ENCODE measurements at regions not wholly inside any gene's neighbourhood (a gene's known extent, or its start where the extent isn't known, plus 50 kb on each side); places are given as distances from the start of the nearest gene placed in this dataset.

GRCh38 chr13:56888455-56888854, 252.3 kb upstream of the PRR20A start:
- TF ChIP-seq CTCF (IDR thresholded peaks at IDR 0.05) = no peak
- no peak for TF ChIP-seq POLR2A (IDR thresholded peaks at IDR 0.05)
- TF ChIP-seq EP300 (IDR thresholded peaks at IDR 0.05) = no peak

Measured in tibial nerve (tissue), 4 donors.